SK-N-SH (cell line): ENCODE measurements at regions not wholly inside any gene's neighbourhood (a gene's known extent, or its start where the extent isn't known, plus 50 kb on each side); places are given as distances from the start of the nearest gene placed in this dataset.
"Not testable (repeated sequence)": the region's sequence is repeated elsewhere in the genome, so short reads cannot be mapped to it uniquely, and the experiment has no call there.

Experiments
- CTCF ChIA-PET: fragments of 300-600, 350-600 bp; formaldehyde crosslinking; extraction: SDS; loops from one replicate; lab custom pipeline; 2021; lab: Yijun Ruan, JAX
- POLR2A ChIA-PET: fragments of 350-600 bp; sonication (Branson Sonifier 250); formaldehyde crosslinking; extraction: SDS; loops from one replicate; lab custom pipeline; 2020; ENCODE audit warnings: antibody characterized with exemption, inconsistent platforms; lab: Yijun Ruan, JAX
- DNase-seq: peaks from one replicate; pipeline ENCODE4 v3.0.0; 2012
- H2AFZ ChIP-seq: fragments of 200-600 bp; sonication (generic); 2 replicates; pipeline ENCODE4 v1.8.1; 2016; ENCODE audit warnings: antibody characterized with exemption, mild to moderate bottlenecking, low read depth
- H3F3A ChIP-seq: fragments of 200-600 bp; sonication (generic); replicated peaks from 2 replicates; pipeline ENCODE3; 2016; ENCODE audit warnings: antibody characterized with exemption, mild to moderate bottlenecking; ENCODE audit not compliant: insufficient read depth
- H3K27ac ChIP-seq, 2 experiments: fragments of 200-500 bp in 1 of 2; fragments of 200-600 bp in 1 of 2; sonication (Bioruptor generic) in 1 of 2; sonication (generic), shearing (Covaris generic) in 1 of 2; 2 replicates each; pipeline versions ENCODE4 v1.5.1 to v1.6.1; 2014 to 2016; ENCODE audit warnings: low read depth in 2 of 2, inconsistent platforms in 1 of 2, low read length in 1 of 2, mild to moderate bottlenecking in 1 of 2, mixed read lengths in 1 of 2
- H3K27me3 ChIP-seq: fragments of 200-600 bp; sonication (generic), shearing (Covaris generic); 2 replicates; pipeline ENCODE4 v1.6.1; 2016; ENCODE audit warnings: mixed run types; ENCODE audit not compliant: insufficient read depth
- H3K36me3 ChIP-seq, 2 experiments: fragments of 200-500 bp in 1 of 2; fragments of 200-600 bp in 1 of 2; sonication (Bioruptor generic) in 1 of 2; sonication (generic) in 1 of 2; replicated peaks in 1 of 2; 2 replicates each; pipeline versions ENCODE3 to v1.5.1; 2014 to 2016; ENCODE audit warnings: low read length in 1 of 2, mild to moderate bottlenecking in 1 of 2; ENCODE audit not compliant: insufficient read depth in 2 of 2, control insufficient read depth in 1 of 2
- H3K4me1 ChIP-seq, 2 experiments: fragments of 200-500 bp in 1 of 2; fragments of 200-600 bp in 1 of 2; sonication (Bioruptor generic) in 1 of 2; sonication (generic), shearing (Covaris generic) in 1 of 2; 2 replicates each; pipeline versions ENCODE4 v1.5.1 to v1.6.1; 2014 to 2016; ENCODE audit warnings: low read depth in 1 of 2, low read length in 1 of 2, mixed run types in 1 of 2; ENCODE audit not compliant: insufficient read depth in 2 of 2, control insufficient read depth in 1 of 2
- H3K4me2 ChIP-seq: fragments of 200-600 bp; sonication (generic), shearing (Covaris generic); 2 replicates; pipeline ENCODE4 v1.6.1; 2017; ENCODE audit warnings: mixed run types
- H3K4me3 ChIP-seq, 2 experiments: fragments of 200-500 bp in 1 of 2; fragments of 200-600 bp in 1 of 2; sonication (Bioruptor generic) in 1 of 2; sonication (generic), shearing (Covaris generic) in 1 of 2; 2 replicates each; pipeline versions ENCODE4 v1.5.1 to v1.8.1; 2014 to 2016; ENCODE audit warnings: low read depth in 2 of 2, inconsistent platforms in 1 of 2, low read length in 1 of 2, mild to moderate bottlenecking in 1 of 2, mixed read lengths in 1 of 2, moderate library complexity in 1 of 2
- H3K79me2 ChIP-seq: fragments of 200-600 bp; sonication (generic); 2 replicates; pipeline ENCODE4 v1.8.1; 2017; ENCODE audit warnings: mild to moderate bottlenecking; ENCODE audit not compliant: insufficient read depth
- H3K9ac ChIP-seq: fragments of 200-600 bp; sonication (generic); 2 replicates; pipeline ENCODE4 v1.6.1; 2017; ENCODE audit warnings: mixed run types
- H3K9me2 ChIP-seq: fragments of 200-600 bp; sonication (generic); 2 replicates; pipeline ENCODE4 v1.6.1; 2017; ENCODE audit warnings: mixed run types
- H3K9me3 ChIP-seq: fragments of 200-600 bp; sonication (generic); 2 replicates; pipeline ENCODE4 v1.6.1; 2017; ENCODE audit warnings: mixed run types, mild to moderate bottlenecking, moderate library complexity
- H4K20me1 ChIP-seq: fragments of 200-600 bp; sonication (generic); 2 replicates; pipeline ENCODE4 v1.6.1; 2017; ENCODE audit warnings: mild to moderate bottlenecking, mixed run types; ENCODE audit not compliant: insufficient read depth
- JUND ChIP-seq: IDR thresholded peaks from 2 replicates; pipeline ENCODE4 v1.4.0; 2012
- MEF2A ChIP-seq: IDR thresholded peaks from 2 replicates; pipeline ENCODE4 v1.4.0; 2012; ENCODE audit warnings: low read depth, borderline replicate concordance
- NFIC ChIP-seq: IDR thresholded peaks from 2 replicates; pipeline ENCODE4 v1.4.0; 2012; ENCODE audit warnings: borderline replicate concordance
- NRF1 ChIP-seq: IDR thresholded peaks from 2 replicates; pipeline ENCODE4 v1.6.1; 2012; ENCODE audit warnings: low read depth, mild to moderate bottlenecking, low read length
- RCOR1 ChIP-seq: fragments of 150-350 bp; IDR thresholded peaks from 2 replicates; pipeline ENCODE4 v1.6.1; 2017; ENCODE audit warnings: antibody characterized with exemption, low read length
- RXRA ChIP-seq: IDR thresholded peaks from 2 replicates; pipeline ENCODE4 v1.4.0; 2012; ENCODE audit warnings: low read depth, mild to moderate bottlenecking, borderline replicate concordance
- SMC3 ChIP-seq: IDR thresholded peaks from 2 replicates; pipeline ENCODE4 v1.6.1; 2012; ENCODE audit warnings: low read depth, low read length, improper control_type of control experiment
- ZBTB33 ChIP-seq: IDR thresholded peaks from 2 replicates; pipeline ENCODE4 v1.4.0; 2012; ENCODE audit warnings: low read depth, borderline replicate concordance
- WGBS: methylation state at CpG from one replicate; pipeline ENCODE4 v1.1.6; 2017; ENCODE audit warnings: low lambda C conversion rate; 5-methylcytosine and 5-hydroxymethylcytosine counted together
- TF ChIP-seq, protein P1 (sequence below): fragments of 150-350 bp; IDR thresholded peaks from 2 replicates; pipeline ENCODE4 v1.6.1; 2017; ENCODE audit warnings: antibody characterized with exemption, low read length, low read depth, borderline replicate concordance
- TF ChIP-seq, protein P2 (sequence below): IDR thresholded peaks from 2 replicates; pipeline ENCODE4 v1.4.0; 2012; ENCODE audit warnings: low read depth, borderline replicate concordance

GRCh38 chr17:37859451-37859850 is 64.8 kb upstream of the TBC1D3K start:
- H3F3A ChIP-seq = no peaks in the 10 kb centered on the region
- no peak overlapping the region for H3K9ac ChIP-seq
- H3K4me3 ChIP-seq = no peak overlapping the region
- TF ChIP-seq, protein P1, sequence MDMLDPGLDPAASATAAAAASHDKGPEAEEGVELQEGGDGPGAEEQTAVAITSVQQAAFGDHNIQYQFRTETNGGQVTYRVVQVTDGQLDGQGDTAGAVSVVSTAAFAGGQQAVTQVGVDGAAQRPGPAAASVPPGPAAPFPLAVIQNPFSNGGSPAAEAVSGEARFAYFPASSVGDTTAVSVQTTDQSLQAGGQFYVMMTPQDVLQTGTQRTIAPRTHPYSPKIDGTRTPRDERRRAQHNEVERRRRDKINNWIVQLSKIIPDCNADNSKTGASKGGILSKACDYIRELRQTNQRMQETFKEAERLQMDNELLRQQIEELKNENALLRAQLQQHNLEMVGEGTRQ = no peak
- TF ChIP-seq SMC3 = no peak
- no peak for TF ChIP-seq ZBTB33
- TF ChIP-seq NRF1 = no peak
- no peak for TF ChIP-seq MEF2A
- no peak for TF ChIP-seq RCOR1
- TF ChIP-seq JUND = no peak
- H3K27ac ChIP-seq = no peak overlapping the region
- no peaks in the 10 kb centered on the region for H3K79me2 ChIP-seq
- DNase-seq = no peak
- no peaks in the 10 kb centered on the region for H3K27me3 ChIP-seq
- no peaks in the 10 kb centered on the region for H3K4me1 ChIP-seq
- POLR2A ChIA-PET = no interaction called here
- H2AFZ ChIP-seq = no peak overlapping the region
- no peaks in the 10 kb centered on the region; the same call in 1 of the 2 replicates for H3K9me3 ChIP-seq
- H4K20me1 ChIP-seq = no peaks in the 10 kb centered on the region
- no peak overlapping the region for H3K4me2 ChIP-seq
- H3K36me3 ChIP-seq = no peaks in the 10 kb centered on the region
- H3K9me2 ChIP-seq = no peaks in the 10 kb centered on the region
- 79% methylated on average over 1 of the region's 1 CpG for WGBS
- CTCF ChIA-PET = no interaction called here

DNA sequence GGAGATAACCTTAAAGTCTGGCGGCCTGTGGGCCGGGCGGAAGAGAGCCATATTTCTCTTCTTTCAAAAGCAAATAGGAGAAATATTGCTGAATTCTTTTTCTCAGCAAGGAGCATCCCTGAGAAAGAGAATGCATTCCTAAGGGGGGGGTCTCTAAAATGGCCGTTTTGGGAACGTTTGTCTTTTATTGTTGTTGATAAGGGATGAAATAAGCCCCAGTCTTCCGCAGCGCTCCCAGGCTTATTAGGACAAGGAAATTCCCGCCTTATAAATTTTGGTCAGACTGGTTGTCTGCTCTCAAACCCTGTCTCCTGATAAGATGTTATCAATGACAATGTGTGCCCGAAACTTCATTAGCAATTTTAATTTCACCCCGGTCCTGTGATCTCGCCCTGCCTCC is 65.8 kb upstream of the TBC1D3K start:
- H3K4me2 ChIP-seq, H3K4me1 ChIP-seq, DNase-seq, POLR2A ChIA-PET, H4K20me1 ChIP-seq, H3K9ac ChIP-seq, H3K27ac ChIP-seq, H3K79me2 ChIP-seq, H3K9me2 ChIP-seq, H3F3A ChIP-seq, H3K36me3 ChIP-seq, CTCF ChIA-PET, H3K4me3 ChIP-seq, H2AFZ ChIP-seq, H3K27me3 ChIP-seq, H3K9me3 ChIP-seq: not testable (repeated sequence)
- 66% methylated on average over 11 of the region's 11 CpGs for WGBS

DNA sequence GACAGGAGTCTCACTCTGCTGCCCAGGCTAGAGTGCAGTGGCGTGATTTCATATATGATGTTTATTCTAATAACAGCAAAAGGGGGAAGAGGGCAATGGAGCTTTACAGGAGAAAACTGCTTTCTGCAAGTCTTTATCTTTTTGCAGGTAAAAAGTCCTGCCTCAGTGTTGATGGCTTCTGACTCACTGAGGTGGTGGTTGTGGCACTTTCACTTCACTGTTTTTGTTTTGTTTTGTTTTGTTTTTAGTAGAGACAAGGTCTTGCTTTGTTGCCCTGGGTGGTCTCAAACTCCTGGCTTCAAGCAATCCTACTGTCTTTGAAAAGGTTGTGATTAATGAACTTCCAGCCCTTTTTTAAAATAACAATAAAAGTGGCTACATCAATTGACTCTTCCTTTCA is 68.0 kb upstream of the TBC1D3K start:
- Histone ChIP-seq H3K27me3 (no peaks in the 10 kb centered on the region), H3K79me2 (no peaks in the 10 kb centered on the region), H3K9me3 (no peaks in the 10 kb centered on the region; the same call in 1 of the 2 replicates), H3K4me2 (no peak overlapping the region), H3K36me3 (no peaks in the 10 kb centered on the region), H3K27ac (no peak overlapping the region), H4K20me1 (no peaks in the 10 kb centered on the region), H3K9me2 (no peaks in the 10 kb centered on the region), H3F3A (no peaks in the 10 kb centered on the region)
- ChIA-PET POLR2A (no interaction called here), CTCF (no interaction called here)
- 75% methylated on average over 1 of the region's 1 CpG for WGBS
- no peak for DNase-seq
- TF ChIP-seq, protein P1 = no peak
- TF ChIP-seq, protein P2, sequence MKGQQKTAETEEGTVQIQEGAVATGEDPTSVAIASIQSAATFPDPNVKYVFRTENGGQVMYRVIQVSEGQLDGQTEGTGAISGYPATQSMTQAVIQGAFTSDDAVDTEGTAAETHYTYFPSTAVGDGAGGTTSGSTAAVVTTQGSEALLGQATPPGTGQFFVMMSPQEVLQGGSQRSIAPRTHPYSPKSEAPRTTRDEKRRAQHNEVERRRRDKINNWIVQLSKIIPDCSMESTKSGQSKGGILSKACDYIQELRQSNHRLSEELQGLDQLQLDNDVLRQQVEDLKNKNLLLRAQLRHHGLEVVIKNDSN = no peak
- TF ChIP-seq NFIC (no peak), MEF2A (no peak), RXRA (no peak)
- TF ChIP-seq, all 33 proteins: peak for 0
- Histone ChIP-seq H3K9ac (no peak overlapping the region), H2AFZ (no peak overlapping the region), H3K4me3 (no peak overlapping the region), H3K4me1 (no peaks in the 10 kb centered on the region)
